Prostate gland (tissue), 2 donors: ENCODE measurements at regions not wholly inside any gene's neighbourhood (a gene's known extent, or its start where the extent isn't known, plus 50 kb on each side); places are given as distances from the start of the nearest gene placed in this dataset.

Source experiments
- DNase-seq: peaks from one replicate; pipeline ENCODE4 v3.0.0-alpha.2; 2019; ENCODE audit warnings: low spot score
- H3K27ac ChIP-seq, 2 donors: fragments of 200-600 bp; sonication (generic); 2 replicates each; pipeline ENCODE4 v1.5.1; 2017 to 2019
- H3K27me3 ChIP-seq: fragments of 200-600 bp; sonication (generic); replicated peaks from 2 replicates; pipeline ENCODE4 v1.5.1; 2019; ENCODE audit not compliant: insufficient read depth
- H3K36me3 ChIP-seq, 2 donors: fragments of 200-600 bp; sonication (generic); 1 replicate in 1 of 2; 2 replicates in 1 of 2; pipeline versions ENCODE4 v1.5.1 to v1.8.1; 2017 to 2019
- H3K4me1 ChIP-seq: fragments of 200-600 bp; sonication (generic); replicated peaks from 2 replicates; pipeline ENCODE4 v1.5.1; 2019
- H3K4me3 ChIP-seq, 2 donors: fragments of 200-600 bp; sonication (generic); 2 replicates each; pipeline ENCODE4 v1.5.1; 2017 to 2019
- H3K9me3 ChIP-seq: fragments of 200-600 bp; sonication (generic); 2 replicates; pipeline ENCODE4 v1.5.1; 2017
- POLR2A ChIP-seq: fragments of 450-650 bp; IDR thresholded peaks from one replicate; pipeline ENCODE4 v1.6.1; 2016; ENCODE audit warnings: antibody characterized with exemption, mild to moderate bottlenecking
- POLR2AphosphoS5 ChIP-seq: sonication (generic); formaldehyde crosslinking; IDR thresholded peaks from one replicate; pipeline ENCODE4 v1.6.1; 2017; ENCODE audit warnings: antibody characterized with exemption
- WGBS: methylation state at CpG from one replicate; pipeline ENCODE4 v1.1.5; 2018; 5-methylcytosine and 5-hydroxymethylcytosine counted together
- intact Hi-C: fragments of 100-400 bp; cut with DNase I; formaldehyde crosslinking; loops from one replicate; pipeline ENCODE4 v1.14.2; 2022
- TF ChIP-seq, protein P1 (sequence below), 4 experiments: fragments of 200-600 bp in 2 of 4; fragments of 450-650 bp in 2 of 4; sonication (generic) in 2 of 4; IDR thresholded peaks; 1 replicate in 3 of 4; 2 replicates in 1 of 4; pipeline ENCODE4 v1.5.1; 2016 to 2019; ENCODE audit warnings: antibody characterized with exemption in 4 of 4, mild to moderate bottlenecking in 2 of 4, moderate library complexity in 2 of 4

GRCh38 chr10:117460846-117461765 is 81.4 kb upstream of the EMX2 start:
- TF ChIP-seq, protein P1, sequence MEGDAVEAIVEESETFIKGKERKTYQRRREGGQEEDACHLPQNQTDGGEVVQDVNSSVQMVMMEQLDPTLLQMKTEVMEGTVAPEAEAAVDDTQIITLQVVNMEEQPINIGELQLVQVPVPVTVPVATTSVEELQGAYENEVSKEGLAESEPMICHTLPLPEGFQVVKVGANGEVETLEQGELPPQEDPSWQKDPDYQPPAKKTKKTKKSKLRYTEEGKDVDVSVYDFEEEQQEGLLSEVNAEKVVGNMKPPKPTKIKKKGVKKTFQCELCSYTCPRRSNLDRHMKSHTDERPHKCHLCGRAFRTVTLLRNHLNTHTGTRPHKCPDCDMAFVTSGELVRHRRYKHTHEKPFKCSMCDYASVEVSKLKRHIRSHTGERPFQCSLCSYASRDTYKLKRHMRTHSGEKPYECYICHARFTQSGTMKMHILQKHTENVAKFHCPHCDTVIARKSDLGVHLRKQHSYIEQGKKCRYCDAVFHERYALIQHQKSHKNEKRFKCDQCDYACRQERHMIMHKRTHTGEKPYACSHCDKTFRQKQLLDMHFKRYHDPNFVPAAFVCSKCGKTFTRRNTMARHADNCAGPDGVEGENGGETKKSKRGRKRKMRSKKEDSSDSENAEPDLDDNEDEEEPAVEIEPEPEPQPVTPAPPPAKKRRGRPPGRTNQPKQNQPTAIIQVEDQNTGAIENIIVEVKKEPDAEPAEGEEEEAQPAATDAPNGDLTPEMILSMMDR (IDR thresholded peaks at IDR 0.05) = no peak
- TF ChIP-seq POLR2AphosphoS5 (no peak), POLR2A (no peak)
- Histone ChIP-seq H3K4me3 (no peak overlapping the region), H3K36me3 (no peaks in the 10 kb centered on the region), H3K4me1 (no peaks in the 10 kb centered on the region), H3K27ac (peak overlapping the region; percentile 2 to 50), H3K9me3 (no peaks in the 10 kb centered on the region), H3K27me3 (no peaks in the 10 kb centered on the region)
- intact Hi-C loops = loop anchor here (10.0 kb wide), 3 partner anchors 344 to 1824 kb away; partner anchors contain the start of gene RAB11FIP2
- no peak for DNase-seq
- 67% methylated on average over 7 of the region's 7 CpGs for WGBS

DNA sequence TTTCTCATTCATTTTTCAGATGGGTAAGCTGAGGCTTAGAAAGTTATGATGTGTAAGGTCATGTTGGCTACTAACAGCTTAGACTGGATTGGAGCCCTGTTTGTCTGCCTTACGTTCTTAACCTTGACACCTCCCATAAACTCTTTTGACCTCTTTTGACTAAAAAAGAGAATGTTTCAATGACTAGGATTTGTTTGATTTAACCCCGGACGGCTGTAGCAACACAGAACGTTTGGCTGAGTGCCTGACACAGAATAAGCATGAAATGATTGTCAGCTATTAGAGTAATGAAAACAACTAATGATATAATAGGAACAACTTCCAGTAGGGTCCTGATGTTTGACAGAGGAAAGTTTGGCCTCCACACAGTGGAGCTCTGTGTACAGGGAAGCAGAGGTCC is 83.3 kb upstream of the PDZD8 start:
- intact Hi-C loops = no loop called here
- H3K4me1 ChIP-seq = no peaks in the 10 kb centered on the region

GRCh38 chr10:117457932-117458331 is 82.7 kb upstream of the PDZD8 start:
- DNase-seq = no peak
- Histone ChIP-seq H3K36me3 (no peaks in the 10 kb centered on the region), H3K27me3 (no peaks in the 10 kb centered on the region), H3K9me3 (no peaks in the 10 kb centered on the region), H3K4me3 (no peak overlapping the region), H3K27ac (no peak overlapping the region), H3K4me1 (no peaks in the 10 kb centered on the region)
- WGBS = 69% methylated on average over 8 of the region's 8 CpGs
- no peak for TF ChIP-seq POLR2A
- TF ChIP-seq, protein P1 (IDR thresholded peaks at IDR 0.05) = no peak
- TF ChIP-seq POLR2AphosphoS5 = no peak
- intact Hi-C loops = no loop called here

More for the DNA sequence above, 83.3 kb upstream of the PDZD8 start:
- Histone ChIP-seq H3K27ac (no peak overlapping the region), H3K27me3 (no peaks in the 10 kb centered on the region), H3K36me3 (no peaks in the 10 kb centered on the region), H3K4me3 (no peak overlapping the region), H3K9me3 (no peaks in the 10 kb centered on the region)
- DNase-seq = no peak
- TF ChIP-seq, protein P1 (IDR thresholded peaks at IDR 0.05) = no peak
- TF ChIP-seq POLR2AphosphoS5 = no peak
- TF ChIP-seq POLR2A = no peak
- 59% methylated on average over 4 of the region's 4 CpGs for WGBS

- no peaks in the 10 kb centered on the region for H3K27me3 ChIP-seq
- TF ChIP-seq POLR2A (no peak), POLR2AphosphoS5 (no peak)
- TF ChIP-seq, protein P1 (IDR thresholded peaks at IDR 0.05) = no peak
- intact Hi-C loops = no loop called here
- no peak for DNase-seq
- H3K4me1 ChIP-seq = no peaks in the 10 kb centered on the region
- H3K4me3 ChIP-seq = no peak overlapping the region
- H3K9me3 ChIP-seq = no peaks in the 10 kb centered on the region
- no peak overlapping the region for H3K27ac ChIP-seq
- WGBS = 55% methylated on average over 11 of the region's 11 CpGs
- no peaks in the 10 kb centered on the region for H3K36me3 ChIP-seq
These were observed 82.0 kb upstream of the PDZD8 start for GRCh38 chr10:117457071-117457810.
